SK-N-SH (cell line): ENCODE measurements at regions not wholly inside any gene's neighbourhood (a gene's known extent, or its start where the extent isn't known, plus 50 kb on each side); places are given as distances from the start of the nearest gene placed in this dataset.

Source experiments
- CTCF ChIA-PET: fragments of 300-600, 350-600 bp; formaldehyde crosslinking; extraction: SDS; loops from one replicate; lab custom pipeline; 2021; lab: Yijun Ruan, JAX
- POLR2A ChIA-PET: fragments of 350-600 bp; sonication (Branson Sonifier 250); formaldehyde crosslinking; extraction: SDS; loops from one replicate; lab custom pipeline; 2020; ENCODE audit warnings: antibody characterized with exemption, inconsistent platforms; lab: Yijun Ruan, JAX
- DNase-seq: peaks from one replicate; pipeline ENCODE4 v3.0.0; 2012
- H2AFZ ChIP-seq: fragments of 200-600 bp; sonication (generic); 2 replicates; pipeline ENCODE4 v1.8.1; 2016; ENCODE audit warnings: antibody characterized with exemption, mild to moderate bottlenecking, low read depth
- H3F3A ChIP-seq: fragments of 200-600 bp; sonication (generic); replicated peaks from 2 replicates; pipeline ENCODE3; 2016; ENCODE audit warnings: antibody characterized with exemption, mild to moderate bottlenecking; ENCODE audit not compliant: insufficient read depth
- H3K27ac ChIP-seq, 2 experiments: fragments of 200-500 bp in 1 of 2; fragments of 200-600 bp in 1 of 2; sonication (Bioruptor generic) in 1 of 2; sonication (generic), shearing (Covaris generic) in 1 of 2; 2 replicates each; pipeline versions ENCODE4 v1.5.1 to v1.6.1; 2014 to 2016; ENCODE audit warnings: low read depth in 2 of 2, inconsistent platforms in 1 of 2, low read length in 1 of 2, mild to moderate bottlenecking in 1 of 2, mixed read lengths in 1 of 2
- H3K27me3 ChIP-seq: fragments of 200-600 bp; sonication (generic), shearing (Covaris generic); 2 replicates; pipeline ENCODE4 v1.6.1; 2016; ENCODE audit warnings: mixed run types; ENCODE audit not compliant: insufficient read depth
- H3K36me3 ChIP-seq, 2 experiments: fragments of 200-500 bp in 1 of 2; fragments of 200-600 bp in 1 of 2; sonication (Bioruptor generic) in 1 of 2; sonication (generic) in 1 of 2; replicated peaks in 1 of 2; 2 replicates each; pipeline versions ENCODE3 to v1.5.1; 2014 to 2016; ENCODE audit warnings: low read length in 1 of 2, mild to moderate bottlenecking in 1 of 2; ENCODE audit not compliant: insufficient read depth in 2 of 2, control insufficient read depth in 1 of 2
- H3K4me1 ChIP-seq, 2 experiments: fragments of 200-500 bp in 1 of 2; fragments of 200-600 bp in 1 of 2; sonication (Bioruptor generic) in 1 of 2; sonication (generic), shearing (Covaris generic) in 1 of 2; 2 replicates each; pipeline versions ENCODE4 v1.5.1 to v1.6.1; 2014 to 2016; ENCODE audit warnings: low read depth in 1 of 2, low read length in 1 of 2, mixed run types in 1 of 2; ENCODE audit not compliant: insufficient read depth in 2 of 2, control insufficient read depth in 1 of 2
- H3K4me2 ChIP-seq: fragments of 200-600 bp; sonication (generic), shearing (Covaris generic); 2 replicates; pipeline ENCODE4 v1.6.1; 2017; ENCODE audit warnings: mixed run types
- H3K4me3 ChIP-seq, 2 experiments: fragments of 200-500 bp in 1 of 2; fragments of 200-600 bp in 1 of 2; sonication (Bioruptor generic) in 1 of 2; sonication (generic), shearing (Covaris generic) in 1 of 2; 2 replicates each; pipeline versions ENCODE4 v1.5.1 to v1.8.1; 2014 to 2016; ENCODE audit warnings: low read depth in 2 of 2, inconsistent platforms in 1 of 2, low read length in 1 of 2, mild to moderate bottlenecking in 1 of 2, mixed read lengths in 1 of 2, moderate library complexity in 1 of 2
- H3K79me2 ChIP-seq: fragments of 200-600 bp; sonication (generic); 2 replicates; pipeline ENCODE4 v1.8.1; 2017; ENCODE audit warnings: mild to moderate bottlenecking; ENCODE audit not compliant: insufficient read depth
- H3K9ac ChIP-seq: fragments of 200-600 bp; sonication (generic); 2 replicates; pipeline ENCODE4 v1.6.1; 2017; ENCODE audit warnings: mixed run types
- H3K9me2 ChIP-seq: fragments of 200-600 bp; sonication (generic); 2 replicates; pipeline ENCODE4 v1.6.1; 2017; ENCODE audit warnings: mixed run types
- H3K9me3 ChIP-seq: fragments of 200-600 bp; sonication (generic); 2 replicates; pipeline ENCODE4 v1.6.1; 2017; ENCODE audit warnings: mixed run types, mild to moderate bottlenecking, moderate library complexity
- H4K20me1 ChIP-seq: fragments of 200-600 bp; sonication (generic); 2 replicates; pipeline ENCODE4 v1.6.1; 2017; ENCODE audit warnings: mild to moderate bottlenecking, mixed run types; ENCODE audit not compliant: insufficient read depth
- CHD2 ChIP-seq: fragments of 150-350 bp; IDR thresholded peaks from 2 replicates; pipeline ENCODE4 v1.6.1; 2018; ENCODE audit warnings: low read length; ENCODE audit not compliant: partially characterized antibody
- ELF1 ChIP-seq: IDR thresholded peaks from 2 replicates; pipeline ENCODE4 v1.4.0; 2012
- EZH2phosphoT487 ChIP-seq: fragments of 200-600 bp; sonication (generic); IDR thresholded peaks from 2 replicates; pipeline ENCODE4 v1.6.1; 2017; ENCODE audit warnings: low read depth, mixed run types, mild to moderate bottlenecking, antibody characterized with exemption, moderate library complexity, borderline replicate concordance
- FOSL2 ChIP-seq: IDR thresholded peaks from 2 replicates; pipeline ENCODE4 v1.4.0; 2012; ENCODE audit warnings: low read depth, mild to moderate bottlenecking, moderate library complexity, borderline replicate concordance
- FOXJ3 ChIP-seq: sonication (generic); formaldehyde crosslinking; IDR thresholded peaks from 2 replicates; pipeline ENCODE4 v1.5.1; 2020; ENCODE audit warnings: mild to moderate bottlenecking, missing genetic modification reagents
- IRF3 ChIP-seq: fragments of 150-350 bp; IDR thresholded peaks from 2 replicates; pipeline ENCODE4 v1.6.1; 2016; ENCODE audit warnings: mild to moderate bottlenecking, low read depth, low read length
- JUND ChIP-seq: IDR thresholded peaks from 2 replicates; pipeline ENCODE4 v1.4.0; 2012
- MAX ChIP-seq: IDR thresholded peaks from 2 replicates; pipeline ENCODE4 v1.4.0; 2012; ENCODE audit warnings: low read depth
- MEF2A ChIP-seq: IDR thresholded peaks from 2 replicates; pipeline ENCODE4 v1.4.0; 2012; ENCODE audit warnings: low read depth, borderline replicate concordance
- NFIC ChIP-seq: IDR thresholded peaks from 2 replicates; pipeline ENCODE4 v1.4.0; 2012; ENCODE audit warnings: borderline replicate concordance
- NRF1 ChIP-seq: IDR thresholded peaks from 2 replicates; pipeline ENCODE4 v1.6.1; 2012; ENCODE audit warnings: low read depth, mild to moderate bottlenecking, low read length
- RCOR1 ChIP-seq: fragments of 150-350 bp; IDR thresholded peaks from 2 replicates; pipeline ENCODE4 v1.6.1; 2017; ENCODE audit warnings: antibody characterized with exemption, low read length
- RFX5 ChIP-seq: IDR thresholded peaks from 2 replicates; pipeline ENCODE4 v1.6.1; 2012; ENCODE audit warnings: mild to moderate bottlenecking, improper control_type of control experiment, low read length
- SIN3A ChIP-seq: IDR thresholded peaks from 2 replicates; pipeline ENCODE4 v1.6.1; 2012; ENCODE audit warnings: low read depth, mild to moderate bottlenecking, low read length, moderate library complexity, borderline replicate concordance
- SMC3 ChIP-seq: IDR thresholded peaks from 2 replicates; pipeline ENCODE4 v1.6.1; 2012; ENCODE audit warnings: low read depth, low read length, improper control_type of control experiment
- TAF1 ChIP-seq: IDR thresholded peaks from 2 replicates; pipeline ENCODE4 v1.6.1; 2012; ENCODE audit warnings: low read depth, mild to moderate bottlenecking, low read length, moderate library complexity, borderline replicate concordance
- TCF12 ChIP-seq: IDR thresholded peaks from 2 replicates; pipeline ENCODE4 v1.4.0; 2012
- TEAD4 ChIP-seq: IDR thresholded peaks from 2 replicates; pipeline ENCODE4 v1.4.0; 2012; ENCODE audit warnings: mild to moderate bottlenecking, borderline replicate concordance; ENCODE audit not compliant: insufficient read depth
- WGBS: methylation state at CpG from one replicate; pipeline ENCODE4 v1.1.6; 2017; ENCODE audit warnings: low lambda C conversion rate; 5-methylcytosine and 5-hydroxymethylcytosine counted together
- TF ChIP-seq, protein P1 (sequence below): IDR thresholded peaks from 2 replicates; pipeline ENCODE4 v1.4.0; 2012; ENCODE audit warnings: low read depth, borderline replicate concordance
- TF ChIP-seq, protein P2 (sequence below): fragments of 150-350 bp; IDR thresholded peaks from 2 replicates; pipeline ENCODE4 v1.6.1; 2017; ENCODE audit warnings: antibody characterized with exemption, low read length, low read depth, borderline replicate concordance

- TF ChIP-seq, protein P1, sequence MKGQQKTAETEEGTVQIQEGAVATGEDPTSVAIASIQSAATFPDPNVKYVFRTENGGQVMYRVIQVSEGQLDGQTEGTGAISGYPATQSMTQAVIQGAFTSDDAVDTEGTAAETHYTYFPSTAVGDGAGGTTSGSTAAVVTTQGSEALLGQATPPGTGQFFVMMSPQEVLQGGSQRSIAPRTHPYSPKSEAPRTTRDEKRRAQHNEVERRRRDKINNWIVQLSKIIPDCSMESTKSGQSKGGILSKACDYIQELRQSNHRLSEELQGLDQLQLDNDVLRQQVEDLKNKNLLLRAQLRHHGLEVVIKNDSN: no peak
- no peak for TF ChIP-seq CHD2
- no peak for TF ChIP-seq MEF2A
- TF ChIP-seq TAF1: no peak
- no peak for TF ChIP-seq EZH2phosphoT487
- no peak for TF ChIP-seq SMC3
- no peak for TF ChIP-seq ELF1
- TF ChIP-seq TCF12: no peak
Measured at GRCh38 chrX:26032111-26032912, 105.8 kb upstream of the MAGEB18 start (continued).

DNA sequence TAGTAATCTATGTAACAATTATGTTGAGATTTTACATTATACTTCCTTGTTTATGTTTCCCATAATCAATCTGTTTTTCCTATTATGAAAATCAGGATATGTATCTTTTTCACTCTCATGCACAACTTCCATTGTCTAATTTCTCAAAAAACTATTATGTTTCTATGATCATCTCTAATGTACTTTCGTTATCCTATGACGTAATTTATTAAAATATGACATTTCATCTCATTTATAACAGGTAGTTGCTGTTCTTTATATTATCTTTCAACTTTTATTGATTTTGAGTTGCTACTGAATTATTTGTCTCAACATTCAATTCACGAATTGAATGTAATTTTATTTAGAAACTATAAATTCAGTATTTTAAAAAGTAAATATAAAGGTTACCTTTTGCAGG is 100.8 kb upstream of the MAGEB18 start:
- CTCF ChIA-PET: no interaction called here
- 6% methylated on average over 3 of the region's 3 CpGs for WGBS
- TF ChIP-seq RCOR1: no peak
- no peak for TF ChIP-seq FOSL2
- TF ChIP-seq CHD2: no peak
- TF ChIP-seq, protein P2, sequence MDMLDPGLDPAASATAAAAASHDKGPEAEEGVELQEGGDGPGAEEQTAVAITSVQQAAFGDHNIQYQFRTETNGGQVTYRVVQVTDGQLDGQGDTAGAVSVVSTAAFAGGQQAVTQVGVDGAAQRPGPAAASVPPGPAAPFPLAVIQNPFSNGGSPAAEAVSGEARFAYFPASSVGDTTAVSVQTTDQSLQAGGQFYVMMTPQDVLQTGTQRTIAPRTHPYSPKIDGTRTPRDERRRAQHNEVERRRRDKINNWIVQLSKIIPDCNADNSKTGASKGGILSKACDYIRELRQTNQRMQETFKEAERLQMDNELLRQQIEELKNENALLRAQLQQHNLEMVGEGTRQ: no peak
- TF ChIP-seq TEAD4: no peak
- TF ChIP-seq RFX5: no peak
- TF ChIP-seq JUND: no peak
- TF ChIP-seq SIN3A: no peak
- no peak for TF ChIP-seq IRF3
- no peak for TF ChIP-seq EZH2phosphoT487
- TF ChIP-seq NFIC: no peak
- no peak for TF ChIP-seq MEF2A
- no peak for TF ChIP-seq FOXJ3
- no peak for TF ChIP-seq TCF12
- TF ChIP-seq MAX: no peak
- no peak for TF ChIP-seq NRF1
- TF ChIP-seq, all 33 proteins: peak for 0

More for the DNA sequence above, 100.8 kb upstream of the MAGEB18 start:
- no peak overlapping the region for H3K4me2 ChIP-seq
- no peak overlapping the region for H3K9ac ChIP-seq
- no peak overlapping the region for H3K27ac ChIP-seq
- no peak overlapping the region for H3K4me3 ChIP-seq
- no peaks in the 10 kb centered on the region for H3K36me3 ChIP-seq
- H3K9me3 ChIP-seq: no peaks in the 10 kb centered on the region
- no peaks in the 10 kb centered on the region for H3K9me2 ChIP-seq
- no peaks in the 10 kb centered on the region for H3F3A ChIP-seq
- H4K20me1 ChIP-seq: no peaks in the 10 kb centered on the region
- POLR2A ChIA-PET: no interaction called here
- DNase-seq: no peak
- H3K4me1 ChIP-seq: no peaks in the 10 kb centered on the region
- H3K27me3 ChIP-seq: no peaks in the 10 kb centered on the region
- H3K79me2 ChIP-seq: no peaks in the 10 kb centered on the region
- H2AFZ ChIP-seq: no peak overlapping the region
